Muscle of arm (tissue), 1 donor: ENCODE measurements at regions not wholly inside any gene's neighbourhood (a gene's known extent, or its start where the extent isn't known, plus 50 kb on each side); places are given as distances from the start of the nearest gene placed in this dataset.

Experiments
- DNase-seq: peaks from one replicate; pipeline ENCODE4 v3.0.0-alpha.2; 2013

- DNase-seq, result no peak
These were observed 145.3 kb upstream of the VCX3B start for GRCh38 chrX:8319359-8319758.

GRCh38 chrX:8323356-8323755 lies 141.3 kb upstream of the VCX3B start:
- DNase-seq, result no peak

GRCh38 chrX:8341814-8342590 lies 122.6 kb upstream of the VCX3B start:
- DNase-seq, result no peak

GRCh38 chrX:8345473-8345872 lies 119.2 kb upstream of the VCX3B start:
- DNase-seq, result no peak

GRCh38 chrX:8346060-8346459 lies 118.6 kb upstream of the VCX3B start:
- no peak for DNase-seq

GRCh38 chrX:8346892-8347291 lies 117.7 kb upstream of the VCX3B start:
- DNase-seq, result no peak

- no peak for DNase-seq
These were observed 114.7 kb upstream of the VCX3B start for GRCh38 chrX:8349816-8350544.

- DNase-seq, result no peak
These were observed 106.3 kb upstream of the VCX3B start for GRCh38 chrX:8358302-8358701.

GRCh38 chrX:8364369-8365141 lies 100.1 kb upstream of the VCX3B start:
- DNase-seq, result no peak

- peak; percentile 15 for DNase-seq
These were observed 98.1 kb upstream of the VCX3B start for GRCh38 chrX:8366481-8366880.

GRCh38 chrX:8374041-8374825 lies 90.4 kb upstream of the VCX3B start:
- no peak for DNase-seq

- no peak for DNase-seq
These were observed 87.6 kb upstream of the VCX3B start for GRCh38 chrX:8377041-8377440.

GRCh38 chrX:8390771-8391170 lies 73.9 kb upstream of the VCX3B start:
- DNase-seq, result peak; percentile 27

GRCh38 chrX:8403988-8404387 lies 60.6 kb upstream of the VCX3B start:
- DNase-seq, result no peak

GRCh38 chrX:8404471-8404870 lies 60.2 kb upstream of the VCX3B start:
- no peak for DNase-seq

- no peak for DNase-seq
These were observed 59.7 kb upstream of the VCX3B start for GRCh38 chrX:8404926-8405325.

GRCh38 chrX:8405631-8406030 lies 59.0 kb upstream of the VCX3B start:
- DNase-seq, result no peak

- DNase-seq, result no peak
These were observed 51.4 kb upstream of the VCX3B start for GRCh38 chrX:8413279-8413678.
